Activated B cell treated with CpG ODN at 0.5 μM for 24 hours (primary cell): ENCODE measurements at regions not wholly inside any gene's neighbourhood (a gene's known extent, or its start where the extent isn't known, plus 50 kb on each side); places are given as distances from the start of the nearest gene placed in this dataset.

Experiments used
- ATAC-seq: fragments of 200-7000 bp; cut with Tn5 transposase; one replicate; pipeline ENCODE4 v1.10.0; 2021; ENCODE audit warnings: low read depth, mild to moderate bottlenecking, moderate library complexity
- CTCF ChIA-PET: fragments of 350-600 bp; sonication (Branson Sonifier 250); formaldehyde crosslinking; loops from one replicate; lab custom pipeline; 2021; ENCODE audit warnings: antibody characterized with exemption; lab: Charles Lee
- POLR2A ChIA-PET: fragments of 350-600 bp; sonication (Branson Sonifier 250); formaldehyde crosslinking; loops from one replicate; lab custom pipeline; 2021; ENCODE audit warnings: antibody characterized with exemption; lab: Charles Lee
- DNase-seq: peaks from one replicate; pipeline ENCODE4 v3.0.0; 2022
- H3K27ac Mint-ChIP-seq: one replicate; pipeline ENCODE4 v1.8.0; 2020; ENCODE audit warnings: mixed read lengths
- H3K27me3 Mint-ChIP-seq: one replicate; pipeline ENCODE4 v1.8.0; 2021; ENCODE audit warnings: mixed read lengths
- H3K36me3 Mint-ChIP-seq: one replicate; pipeline ENCODE4 v1.8.0; 2021; ENCODE audit warnings: low read depth, mixed read lengths
- H3K4me1 Mint-ChIP-seq: one replicate; pipeline ENCODE4 v1.8.0; 2021; ENCODE audit warnings: mixed read lengths
- H3K4me3 Mint-ChIP-seq: one replicate; pipeline ENCODE4 v1.8.0; 2020; ENCODE audit warnings: mild to moderate bottlenecking, mixed read lengths
- H3K9me3 Mint-ChIP-seq: one replicate; pipeline ENCODE4 v1.8.0; 2020; ENCODE audit warnings: mixed read lengths
- CTCF ChIP-seq: fragments of 200-600 bp; IDR thresholded peaks from one replicate; pipeline ENCODE4 v1.8.0; 2022; ENCODE audit warnings: antibody characterized with exemption, mild to moderate bottlenecking
- intact Hi-C: fragments of 100-400 bp; cut with micrococcal nuclease; formaldehyde crosslinking; loops from one replicate; pipeline ENCODE4 v1.15.1; 2024

GRCh38 chr2:20130821-20131645, 79.6 kb upstream of the LAPTM4A start:
- H3K4me1 Mint-ChIP-seq, result no peaks in the 10 kb centered on the region
- H3K36me3 Mint-ChIP-seq, result no peaks in the 10 kb centered on the region
- DNase-seq (no peak), ATAC-seq (no peak)
- ChIA-PET POLR2A (no interaction called here), CTCF (no interaction called here)
- intact Hi-C loops, result no loop called here
- H3K27me3 Mint-ChIP-seq, result peaks cover 18% of the 10 kb centered on the region
- TF ChIP-seq CTCF, result no peak
- no peaks in the 10 kb centered on the region for H3K9me3 Mint-ChIP-seq
- H3K4me3 Mint-ChIP-seq, result no peak overlapping the region
- H3K27ac Mint-ChIP-seq, result no peak overlapping the region

- no peaks in the 10 kb centered on the region for H3K36me3 Mint-ChIP-seq
- no peaks in the 10 kb centered on the region for H3K4me1 Mint-ChIP-seq
- no peak for TF ChIP-seq CTCF
- peaks cover 18% of the 10 kb centered on the region for H3K27me3 Mint-ChIP-seq
- no peak for ATAC-seq
- no peak overlapping the region for H3K4me3 Mint-ChIP-seq
- intact Hi-C loops, result no loop called here
- H3K27ac Mint-ChIP-seq, result no peak overlapping the region
- POLR2A ChIA-PET, result no interaction called here
- CTCF ChIA-PET, result no interaction called here
- DNase-seq, result no peak
- H3K9me3 Mint-ChIP-seq, result no peaks in the 10 kb centered on the region
Observed at GRCh38 chr2:20130160-20130560, 78.7 kb upstream of the LAPTM4A start.

- H3K27ac Mint-ChIP-seq, result no peak overlapping the region
- ATAC-seq (no peak), DNase-seq (no peak)
- intact Hi-C loops, result no loop called here
- no peaks in the 10 kb centered on the region for H3K36me3 Mint-ChIP-seq
- no peak overlapping the region for H3K4me3 Mint-ChIP-seq
- no peak for TF ChIP-seq CTCF
- H3K9me3 Mint-ChIP-seq, result no peaks in the 10 kb centered on the region
- peaks cover 15% of the 10 kb centered on the region for H3K27me3 Mint-ChIP-seq
- CTCF ChIA-PET, result no interaction called here
- POLR2A ChIA-PET, result no interaction called here
- no peaks in the 10 kb centered on the region for H3K4me1 Mint-ChIP-seq
Observed at GRCh38 chr2:20129331-20130159, 78.1 kb upstream of the LAPTM4A start.

GRCh38 chr2:20128506-20129330, 77.3 kb upstream of the LAPTM4A start:
- no peak overlapping the region for H3K27ac Mint-ChIP-seq
- no peaks in the 10 kb centered on the region for H3K4me1 Mint-ChIP-seq
- no peak for ATAC-seq
- no peak for TF ChIP-seq CTCF
- ChIA-PET CTCF (no interaction called here), POLR2A (no interaction called here)
- peaks cover 11% of the 10 kb centered on the region for H3K27me3 Mint-ChIP-seq
- no peaks in the 10 kb centered on the region for H3K9me3 Mint-ChIP-seq
- DNase-seq, result no peak
- intact Hi-C loops, result no loop called here
- no peaks in the 10 kb centered on the region for H3K36me3 Mint-ChIP-seq
- no peak overlapping the region for H3K4me3 Mint-ChIP-seq
